HUES48 (cell line): ENCODE measurements at regions not wholly inside any gene's neighbourhood (a gene's known extent, or its start where the extent isn't known, plus 50 kb on each side); places are given as distances from the start of the nearest gene placed in this dataset.

Experiments
- H3K27ac ChIP-seq: one replicate; pipeline ENCODE4 v1.7.0; 2013; ENCODE audit warnings: low read depth, low read length, inconsistent platforms
- H3K27me3 ChIP-seq: 2 replicates; pipeline ENCODE4 v1.6.1; 2013; ENCODE audit warnings: mild to moderate bottlenecking, low read length; ENCODE audit not compliant: control insufficient read depth, insufficient read depth
- H3K36me3 ChIP-seq: 2 replicates; pipeline ENCODE4 v1.6.1; 2013; ENCODE audit warnings: low read length; ENCODE audit not compliant: control insufficient read depth, insufficient read depth
- H3K4me1 ChIP-seq: 2 replicates; pipeline ENCODE4 v1.6.1; 2013; ENCODE audit warnings: mild to moderate bottlenecking, low read length; ENCODE audit not compliant: control insufficient read depth, insufficient read depth
- H3K4me3 ChIP-seq: 2 replicates; pipeline ENCODE4 v1.5.1; 2013; ENCODE audit warnings: mild to moderate bottlenecking, low read depth, low read length
- H3K9ac ChIP-seq: 2 replicates; pipeline ENCODE4 v1.6.1; 2013; ENCODE audit warnings: mild to moderate bottlenecking, low read depth, low read length, moderate library complexity
- H3K9me3 ChIP-seq: 2 replicates; pipeline ENCODE4 v1.6.1; 2013; ENCODE audit warnings: low read length; ENCODE audit not compliant: control insufficient read depth, insufficient read depth

GRCh38 chr6:126633373-126633772 is 293.5 kb downstream of the CENPW start:
- no peaks in the 10 kb centered on the region for H3K27me3 ChIP-seq
- no peak overlapping the region for H3K9ac ChIP-seq
- no peaks in the 10 kb centered on the region for H3K9me3 ChIP-seq
- H3K27ac ChIP-seq: no peak overlapping the region
- H3K36me3 ChIP-seq: no peaks in the 10 kb centered on the region
- H3K4me3 ChIP-seq: no peak overlapping the region
- H3K4me1 ChIP-seq: peaks cover 7% of the 10 kb centered on the region; the same call in 1 of the 2 replicates

- peaks cover 5% of the 10 kb centered on the region for H3K4me1 ChIP-seq
- no peaks in the 10 kb centered on the region for H3K9me3 ChIP-seq
- no peaks in the 10 kb centered on the region for H3K36me3 ChIP-seq
- H3K27ac ChIP-seq: no peak overlapping the region
- H3K27me3 ChIP-seq: no peaks in the 10 kb centered on the region
- no peak overlapping the region for H3K9ac ChIP-seq
- no peak overlapping the region for H3K4me3 ChIP-seq
These were observed 300.4 kb downstream of the CENPW start for GRCh38 chr6:126640356-126640755.

GRCh38 chr6:126640921-126641320 is 301.0 kb downstream of the CENPW start:
- H3K4me1 ChIP-seq: peaks cover 5% of the 10 kb centered on the region
- no peak overlapping the region for H3K4me3 ChIP-seq
- H3K27me3 ChIP-seq: no peaks in the 10 kb centered on the region
- H3K9ac ChIP-seq: no peak overlapping the region
- no peak overlapping the region for H3K27ac ChIP-seq
- no peaks in the 10 kb centered on the region for H3K36me3 ChIP-seq
- no peaks in the 10 kb centered on the region for H3K9me3 ChIP-seq

- Histone ChIP-seq H3K4me1 (peaks cover 5% of the 10 kb centered on the region), H3K9me3 (no peaks in the 10 kb centered on the region), H3K9ac (no peak overlapping the region)
These were observed 301.7 kb downstream of the CENPW start for GRCh38 chr6:126641641-126642040.

GRCh38 chr6:126643352-126643751 is 303.4 kb downstream of the CENPW start:
- Histone ChIP-seq H3K4me3 (no peak overlapping the region), H3K9me3 (no peaks in the 10 kb centered on the region), H3K27me3 (no peaks in the 10 kb centered on the region), H3K9ac (no peak overlapping the region), H3K4me1 (peaks cover 5% of the 10 kb centered on the region), H3K36me3 (no peaks in the 10 kb centered on the region), H3K27ac (no peak overlapping the region)

More at GRCh38 chr6:126641641-126642040, 301.7 kb downstream of the CENPW start:
- Histone ChIP-seq H3K4me3 (no peak overlapping the region), H3K27ac (no peak overlapping the region), H3K36me3 (no peaks in the 10 kb centered on the region), H3K27me3 (no peaks in the 10 kb centered on the region)

- H3K36me3 ChIP-seq: no peaks in the 10 kb centered on the region
- H3K4me3 ChIP-seq: no peak overlapping the region
- peaks cover 16% of the 10 kb centered on the region for H3K9me3 ChIP-seq
- H3K9ac ChIP-seq: no peak overlapping the region
- H3K27ac ChIP-seq: no peak overlapping the region
- H3K4me1 ChIP-seq: no peaks in the 10 kb centered on the region
- no peaks in the 10 kb centered on the region for H3K27me3 ChIP-seq
These were observed 311.0 kb downstream of the CENPW start for GRCh38 chr6:126650931-126651330.

GRCh38 chr6:126657561-126658175 is 317.8 kb downstream of the CENPW start:
- H3K27ac ChIP-seq: no peak overlapping the region
- H3K27me3 ChIP-seq: no peaks in the 10 kb centered on the region
- H3K9ac ChIP-seq: no peak overlapping the region
- H3K36me3 ChIP-seq: no peaks in the 10 kb centered on the region
- no peak overlapping the region for H3K4me3 ChIP-seq
- peaks cover 16% of the 10 kb centered on the region for H3K9me3 ChIP-seq
- no peaks in the 10 kb centered on the region for H3K4me1 ChIP-seq

GRCh38 chr6:126660376-126660775 is 320.5 kb downstream of the CENPW start:
- Histone ChIP-seq H3K9ac (no peak overlapping the region), H3K4me1 (no peaks in the 10 kb centered on the region), H3K27me3 (no peaks in the 10 kb centered on the region), H3K4me3 (no peak overlapping the region), H3K9me3 (no peaks in the 10 kb centered on the region; the same call in 1 of the 2 replicates), H3K27ac (no peak overlapping the region), H3K36me3 (no peaks in the 10 kb centered on the region)

- Histone ChIP-seq H3K4me1 (no peaks in the 10 kb centered on the region), H3K27ac (no peak overlapping the region), H3K27me3 (no peaks in the 10 kb centered on the region), H3K4me3 (no peak overlapping the region), H3K36me3 (no peaks in the 10 kb centered on the region), H3K9me3 (no peaks in the 10 kb centered on the region), H3K9ac (no peak overlapping the region)
These were observed 321.7 kb downstream of the CENPW start for GRCh38 chr6:126661646-126662045.

GRCh38 chr6:126662966-126663365 is 323.1 kb downstream of the CENPW start:
- Histone ChIP-seq H3K4me3 (no peak overlapping the region), H3K9ac (no peak overlapping the region), H3K27ac (no peak overlapping the region), H3K36me3 (no peaks in the 10 kb centered on the region), H3K27me3 (no peaks in the 10 kb centered on the region), H3K4me1 (no peaks in the 10 kb centered on the region), H3K9me3 (no peaks in the 10 kb centered on the region)

- no peaks in the 10 kb centered on the region for H3K9me3 ChIP-seq
These were observed 324.4 kb downstream of the CENPW start for GRCh38 chr6:126664271-126664670.

More at GRCh38 chr6:126664271-126664670, 324.4 kb downstream of the CENPW start:
- no peaks in the 10 kb centered on the region for H3K36me3 ChIP-seq
- H3K9ac ChIP-seq: no peak overlapping the region
- no peak overlapping the region for H3K27ac ChIP-seq
- no peaks in the 10 kb centered on the region for H3K4me1 ChIP-seq
- no peak overlapping the region for H3K4me3 ChIP-seq
- H3K27me3 ChIP-seq: no peaks in the 10 kb centered on the region
